ENCODE measurements at regions not wholly inside any gene's neighbourhood (a gene's known extent, or its start where the extent isn't known, plus 50 kb on each side); places are given as distances from the start of the nearest gene placed in this dataset.

DNA sequence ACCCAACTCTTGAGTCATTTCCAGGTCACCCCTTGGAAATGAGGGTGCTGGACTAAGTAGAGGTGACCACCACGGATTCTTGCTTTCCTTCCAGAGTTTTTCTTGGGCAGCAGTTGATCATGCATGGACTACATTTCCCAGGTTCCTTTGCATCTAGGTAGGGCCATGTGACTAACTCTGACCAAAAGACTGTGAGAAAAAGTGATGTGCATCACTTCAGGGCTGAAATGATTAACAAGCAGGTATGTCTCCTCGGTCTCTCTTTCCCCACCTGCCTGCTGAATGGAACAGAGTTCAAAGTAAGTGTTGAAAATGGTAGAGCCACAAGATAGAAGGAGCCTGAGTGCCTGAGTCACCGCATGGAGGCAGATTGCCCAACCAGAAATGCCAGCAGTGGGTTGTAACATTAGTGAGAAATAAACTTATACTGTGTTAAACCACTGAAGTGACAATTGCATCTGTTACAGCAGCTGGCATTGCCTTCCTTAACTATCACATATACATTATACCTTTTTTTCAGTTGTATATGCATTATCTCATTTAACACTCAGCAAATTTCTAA lies 113.5 kb downstream of the MN1 start:
- no peaks in the 10 kb centered on the region for H4K20me1 ChIP-seq (ENCODE audit: insufficient read depth, low read length)
- no peak overlapping the region for H3K4me3 ChIP-seq (ENCODE audit: low read depth, low read length, poor library complexity, severe bottlenecking)
- H2AFZ ChIP-seq (ENCODE audit: low read length) = no peak overlapping the region
- no peaks in the 10 kb centered on the region for H3K36me3 ChIP-seq (ENCODE audit: insufficient read depth, low read length)
- no peaks in the 10 kb centered on the region for H3K9me2 ChIP-seq (ENCODE audit: low read depth, low read length)
- H3K9ac ChIP-seq (ENCODE audit: low read length) = no peak overlapping the region
- H3K27ac ChIP-seq (ENCODE audit: low read depth, low read length, poor library complexity, severe bottlenecking) = no peak overlapping the region
- H3F3A ChIP-seq (ENCODE audit: insufficient read depth, low read length) = no peaks in the 10 kb centered on the region
- no peaks in the 10 kb centered on the region for H3K4me1 ChIP-seq (ENCODE audit: insufficient read depth, low read length, severe bottlenecking)
- H3K4me2 ChIP-seq (ENCODE audit: low read length) = no peak overlapping the region
- TF ChIP-seq CTCF (IDR thresholded peaks at IDR 0.05; ENCODE audit: low read length) (no peak), EZH2 (IDR thresholded peaks at IDR 0.05; ENCODE audit: borderline replicate concordance, low read length) (no peak)
- no peaks in the 10 kb centered on the region for H3K79me2 ChIP-seq (ENCODE audit: insufficient read depth, low read length)
- no peaks in the 10 kb centered on the region for H3K27me3 ChIP-seq (ENCODE audit: insufficient read depth, low read length)
- H3K9me3 ChIP-seq (ENCODE audit: low read length) = no peaks in the 10 kb centered on the region

DNA sequence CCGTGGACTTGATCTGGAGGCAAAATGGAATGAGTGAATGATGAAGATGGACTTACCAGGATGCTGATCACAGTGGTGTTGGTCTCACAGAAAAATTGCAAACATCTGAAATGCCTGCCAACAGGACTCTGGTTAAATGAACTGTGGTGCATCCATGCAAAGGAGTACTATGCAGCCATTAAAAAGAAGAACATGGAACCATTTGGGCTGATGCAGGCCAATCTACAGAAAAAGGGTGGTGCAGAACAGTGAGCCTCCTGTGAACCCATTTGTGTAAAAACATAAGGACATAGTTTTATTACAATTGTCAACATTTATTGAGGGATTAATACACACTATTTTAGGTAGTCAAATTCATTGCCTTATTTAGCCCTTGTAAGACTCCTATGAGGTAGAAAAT lies 111.9 kb downstream of the MN1 start:
- no peaks in the 10 kb centered on the region for H3F3A ChIP-seq (ENCODE audit: insufficient read depth, low read length)
- H2AFZ ChIP-seq (ENCODE audit: low read length) = no peak overlapping the region
- H3K9me2 ChIP-seq (ENCODE audit: low read depth, low read length) = no peaks in the 10 kb centered on the region
- no peak overlapping the region for H3K9ac ChIP-seq (ENCODE audit: low read length)
- no peak overlapping the region for H3K4me3 ChIP-seq (ENCODE audit: low read depth, low read length, poor library complexity, severe bottlenecking)
- H3K36me3 ChIP-seq (ENCODE audit: insufficient read depth, low read length) = no peaks in the 10 kb centered on the region
- H3K79me2 ChIP-seq (ENCODE audit: insufficient read depth, low read length) = no peaks in the 10 kb centered on the region
- no peak overlapping the region for H3K4me2 ChIP-seq (ENCODE audit: low read length)
- H3K9me3 ChIP-seq (ENCODE audit: low read length) = no peaks in the 10 kb centered on the region
- H3K4me1 ChIP-seq (ENCODE audit: insufficient read depth, low read length, severe bottlenecking) = no peaks in the 10 kb centered on the region
- H3K27ac ChIP-seq (ENCODE audit: low read depth, low read length, poor library complexity, severe bottlenecking) = no peak overlapping the region
- H4K20me1 ChIP-seq (ENCODE audit: insufficient read depth, low read length) = no peaks in the 10 kb centered on the region
- no peaks in the 10 kb centered on the region for H3K27me3 ChIP-seq (ENCODE audit: insufficient read depth, low read length)
- TF ChIP-seq EZH2 (IDR thresholded peaks at IDR 0.05; ENCODE audit: borderline replicate concordance, low read length) (no peak), CTCF (IDR thresholded peaks at IDR 0.05; ENCODE audit: low read length) (no peak)

DNA sequence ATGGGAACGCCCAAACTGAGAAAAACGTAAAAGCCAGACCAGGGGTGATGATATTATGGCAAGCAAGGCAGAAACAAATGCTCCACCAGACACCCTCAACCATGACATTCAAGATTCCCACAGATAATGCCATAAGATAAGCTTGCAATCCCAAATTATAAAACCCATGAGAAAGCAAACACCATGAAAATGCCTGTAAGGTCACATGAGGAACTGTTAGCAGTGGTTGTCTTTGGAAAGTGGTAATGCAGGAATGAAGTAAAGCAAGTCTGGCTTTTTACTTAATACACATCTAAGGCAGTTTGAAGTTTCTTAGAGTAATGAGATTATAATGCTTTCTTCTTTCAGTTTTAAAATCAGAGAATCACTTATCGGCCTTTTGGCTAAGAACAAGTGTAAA lies 111.0 kb downstream of the MN1 start:
- H3K9me3 ChIP-seq (ENCODE audit: low read length) = no peaks in the 10 kb centered on the region
- no peak overlapping the region for H3K4me3 ChIP-seq (ENCODE audit: low read depth, low read length, poor library complexity, severe bottlenecking)
- no peaks in the 10 kb centered on the region for H4K20me1 ChIP-seq (ENCODE audit: insufficient read depth, low read length)
- H3K9me2 ChIP-seq (ENCODE audit: low read depth, low read length) = no peaks in the 10 kb centered on the region
- no peak overlapping the region for H3K9ac ChIP-seq (ENCODE audit: low read length)
- TF ChIP-seq CTCF (IDR thresholded peaks at IDR 0.05; ENCODE audit: low read length) (no peak), EZH2 (IDR thresholded peaks at IDR 0.05; ENCODE audit: borderline replicate concordance, low read length) (no peak)
- H3F3A ChIP-seq (ENCODE audit: insufficient read depth, low read length) = no peaks in the 10 kb centered on the region
- no peak overlapping the region for H2AFZ ChIP-seq (ENCODE audit: low read length)
- H3K27me3 ChIP-seq (ENCODE audit: insufficient read depth, low read length) = no peaks in the 10 kb centered on the region
- H3K4me1 ChIP-seq (ENCODE audit: insufficient read depth, low read length, severe bottlenecking) = no peaks in the 10 kb centered on the region
- no peak overlapping the region for H3K27ac ChIP-seq (ENCODE audit: low read depth, low read length, poor library complexity, severe bottlenecking)
- no peak overlapping the region for H3K4me2 ChIP-seq (ENCODE audit: low read length)
- H3K36me3 ChIP-seq (ENCODE audit: insufficient read depth, low read length) = no peaks in the 10 kb centered on the region
- no peaks in the 10 kb centered on the region for H3K79me2 ChIP-seq (ENCODE audit: insufficient read depth, low read length)

Measured in OCI-LY1 (cell line).